H1 (cell line): ENCODE measurements at regions not wholly inside any gene's neighbourhood (a gene's known extent, or its start where the extent isn't known, plus 50 kb on each side); places are given as distances from the start of the nearest gene placed in this dataset.

Experiments
- BCL11A ChIP-seq, 2 experiments: IDR thresholded peaks; one replicate each; pipeline ENCODE4 v1.6.1; 2011; ENCODE audit warnings: low read depth in 2 of 2, low read length in 2 of 2, mild to moderate bottlenecking in 2 of 2
- CEBPB ChIP-seq: IDR thresholded peaks from 2 replicates; pipeline ENCODE4 v1.6.1; 2012; ENCODE audit warnings: low read depth, low read length
- CHD2 ChIP-seq: IDR thresholded peaks from 2 replicates; pipeline ENCODE4 v1.6.1; 2012; ENCODE audit warnings: low read length, improper control_type of control experiment
- CHD7 ChIP-seq: fragments of 300-600 bp; sonication (generic); IDR thresholded peaks from 2 replicates; pipeline ENCODE4 v1.7.1; 2012; ENCODE audit warnings: low read length, moderate library complexity, mild to moderate bottlenecking, inconsistent platforms; ENCODE audit not compliant: insufficient replicate concordance
- KDM5A ChIP-seq: fragments of 200-600 bp; IDR thresholded peaks from 2 replicates; pipeline ENCODE4 v1.7.1; 2012; ENCODE audit warnings: mild to moderate bottlenecking, low read length, inconsistent platforms, mixed read lengths
- MAX ChIP-seq: IDR thresholded peaks from 2 replicates; pipeline ENCODE4 v1.6.1; 2012; ENCODE audit warnings: inconsistent platforms

GRCh38 chr21:15620892-15621291 lies 108.9 kb upstream of the USP25 start (continued):
- TF ChIP-seq CHD7, result no peak
- peak; percentile 25; the same call in 1 of the 2 replicates for TF ChIP-seq CEBPB
- TF ChIP-seq BCL11A (IDR thresholded peaks at IDR 0.05; ENCODE audit: low read depth in 2 of 2, low read length in 2 of 2), result no peak
- TF ChIP-seq KDM5A, result no peak
- TF ChIP-seq MAX, result no peak
- no peak for TF ChIP-seq CHD2
